Gastroesophageal sphincter (tissue), 3 donors: ENCODE measurements at regions not wholly inside any gene's neighbourhood (a gene's known extent, or its start where the extent isn't known, plus 50 kb on each side); places are given as distances from the start of the nearest gene placed in this dataset.

ENCODE experiments used
- EP300 ChIP-seq: sonication (generic); formaldehyde crosslinking; IDR thresholded peaks from one replicate; pipeline ENCODE4 v1.6.1; 2017; ENCODE audit warnings: antibody characterized with exemption, mild to moderate bottlenecking
- POLR2A ChIP-seq, 2 donors: fragments of 450-650 bp; IDR thresholded peaks; one replicate each; pipeline ENCODE4 v1.6.1; 2017; ENCODE audit warnings: antibody characterized with exemption in 2 of 2, mild to moderate bottlenecking in 2 of 2, moderate library complexity in 1 of 2
- POLR2AphosphoS5 ChIP-seq: sonication (generic); formaldehyde crosslinking; IDR thresholded peaks from one replicate; pipeline ENCODE4 v1.6.1; 2017; ENCODE audit warnings: antibody characterized with exemption
- TF ChIP-seq, protein P1 (sequence below), 4 experiments: fragments of 200-600 bp in 2 of 4; fragments of 450-650 bp in 2 of 4; sonication (generic) in 1 of 4; IDR thresholded peaks; one replicate each; pipeline ENCODE4 v1.5.1; 2017 to 2019; ENCODE audit warnings: antibody characterized with exemption in 4 of 4, mild to moderate bottlenecking in 2 of 4, moderate library complexity in 2 of 4

GRCh38 chr4:179200681-179201080 lies 1758.4 kb upstream of the AGA start:
- TF ChIP-seq EP300 = no peak
- TF ChIP-seq, protein P1, sequence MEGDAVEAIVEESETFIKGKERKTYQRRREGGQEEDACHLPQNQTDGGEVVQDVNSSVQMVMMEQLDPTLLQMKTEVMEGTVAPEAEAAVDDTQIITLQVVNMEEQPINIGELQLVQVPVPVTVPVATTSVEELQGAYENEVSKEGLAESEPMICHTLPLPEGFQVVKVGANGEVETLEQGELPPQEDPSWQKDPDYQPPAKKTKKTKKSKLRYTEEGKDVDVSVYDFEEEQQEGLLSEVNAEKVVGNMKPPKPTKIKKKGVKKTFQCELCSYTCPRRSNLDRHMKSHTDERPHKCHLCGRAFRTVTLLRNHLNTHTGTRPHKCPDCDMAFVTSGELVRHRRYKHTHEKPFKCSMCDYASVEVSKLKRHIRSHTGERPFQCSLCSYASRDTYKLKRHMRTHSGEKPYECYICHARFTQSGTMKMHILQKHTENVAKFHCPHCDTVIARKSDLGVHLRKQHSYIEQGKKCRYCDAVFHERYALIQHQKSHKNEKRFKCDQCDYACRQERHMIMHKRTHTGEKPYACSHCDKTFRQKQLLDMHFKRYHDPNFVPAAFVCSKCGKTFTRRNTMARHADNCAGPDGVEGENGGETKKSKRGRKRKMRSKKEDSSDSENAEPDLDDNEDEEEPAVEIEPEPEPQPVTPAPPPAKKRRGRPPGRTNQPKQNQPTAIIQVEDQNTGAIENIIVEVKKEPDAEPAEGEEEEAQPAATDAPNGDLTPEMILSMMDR (IDR thresholded peaks at IDR 0.05) = no peak
- TF ChIP-seq POLR2A (IDR thresholded peaks at IDR 0.05) = no peak
- TF ChIP-seq POLR2AphosphoS5 = no peak
